Peyer's patch (tissue), 4 donors: ENCODE measurements at regions not wholly inside any gene's neighbourhood (a gene's known extent, or its start where the extent isn't known, plus 50 kb on each side); places are given as distances from the start of the nearest gene placed in this dataset.

Experiments used
- DNase-seq, 3 donors: peaks; one replicate each; pipeline ENCODE4 v3.0.0-alpha.2; 2017 to 2019
- H3K27ac ChIP-seq, 4 donors: fragments of 200-600 bp; sonication (generic); one replicate each; pipeline ENCODE4 v1.5.1; 2016 to 2019
- H3K27me3 ChIP-seq, 2 donors: fragments of 200-600 bp; sonication (generic); one replicate each; pipeline ENCODE4 v1.5.1; 2019
- H3K36me3 ChIP-seq, 3 donors: fragments of 200-600 bp; sonication (generic); one replicate each; pipeline ENCODE4 v1.5.1; 2016 to 2019
- H3K4me1 ChIP-seq, 4 donors: fragments of 200-600 bp; sonication (generic); one replicate each; pipeline ENCODE4 v1.5.1; 2016 to 2019
- H3K4me3 ChIP-seq, 4 donors: fragments of 200-600 bp; sonication (generic); 1 replicate in 3 of 4; 2 replicates in 1 of 4; pipeline ENCODE4 v1.5.1; 2016 to 2019; ENCODE audit warnings: mild to moderate bottlenecking in 1 of 4
- H3K9me3 ChIP-seq, 4 donors: fragments of 200-600 bp; sonication (generic); one replicate each; pipeline ENCODE4 v1.5.1; 2016 to 2019; ENCODE audit warnings: mild to moderate bottlenecking in 1 of 4
- POLR2A ChIP-seq, 2 donors: fragments of 450-650 bp; IDR thresholded peaks; one replicate each; pipeline ENCODE4 v1.5.1; 2017; ENCODE audit warnings: antibody characterized with exemption in 2 of 2, mild to moderate bottlenecking in 2 of 2, moderate library complexity in 2 of 2
- TF ChIP-seq, protein P1 (sequence below), 6 experiments: fragments of 450-650 bp in 4 of 6; fragments of 200-600 bp in 2 of 6; sonication (generic) in 1 of 6; IDR thresholded peaks; one replicate each; pipeline ENCODE4 v1.5.1; 2017 to 2019; ENCODE audit warnings: antibody characterized with exemption in 6 of 6, mild to moderate bottlenecking in 3 of 6, moderate library complexity in 1 of 6

GRCh38 chr10:129253865-129254179, 213.2 kb upstream of the MGMT start:
- Histone ChIP-seq H3K4me1 (no peaks in the 10 kb centered on the region), H3K4me3 (no peak overlapping the region), H3K27me3 (no peaks in the 10 kb centered on the region), H3K9me3 (no peaks in the 10 kb centered on the region), H3K36me3 (no peaks in the 10 kb centered on the region), H3K27ac (no peak overlapping the region)
- TF ChIP-seq, protein P1, sequence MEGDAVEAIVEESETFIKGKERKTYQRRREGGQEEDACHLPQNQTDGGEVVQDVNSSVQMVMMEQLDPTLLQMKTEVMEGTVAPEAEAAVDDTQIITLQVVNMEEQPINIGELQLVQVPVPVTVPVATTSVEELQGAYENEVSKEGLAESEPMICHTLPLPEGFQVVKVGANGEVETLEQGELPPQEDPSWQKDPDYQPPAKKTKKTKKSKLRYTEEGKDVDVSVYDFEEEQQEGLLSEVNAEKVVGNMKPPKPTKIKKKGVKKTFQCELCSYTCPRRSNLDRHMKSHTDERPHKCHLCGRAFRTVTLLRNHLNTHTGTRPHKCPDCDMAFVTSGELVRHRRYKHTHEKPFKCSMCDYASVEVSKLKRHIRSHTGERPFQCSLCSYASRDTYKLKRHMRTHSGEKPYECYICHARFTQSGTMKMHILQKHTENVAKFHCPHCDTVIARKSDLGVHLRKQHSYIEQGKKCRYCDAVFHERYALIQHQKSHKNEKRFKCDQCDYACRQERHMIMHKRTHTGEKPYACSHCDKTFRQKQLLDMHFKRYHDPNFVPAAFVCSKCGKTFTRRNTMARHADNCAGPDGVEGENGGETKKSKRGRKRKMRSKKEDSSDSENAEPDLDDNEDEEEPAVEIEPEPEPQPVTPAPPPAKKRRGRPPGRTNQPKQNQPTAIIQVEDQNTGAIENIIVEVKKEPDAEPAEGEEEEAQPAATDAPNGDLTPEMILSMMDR (IDR thresholded peaks at IDR 0.05): no peak
- no peak for TF ChIP-seq POLR2A (IDR thresholded peaks at IDR 0.05)
- DNase-seq: no peak

DNA sequence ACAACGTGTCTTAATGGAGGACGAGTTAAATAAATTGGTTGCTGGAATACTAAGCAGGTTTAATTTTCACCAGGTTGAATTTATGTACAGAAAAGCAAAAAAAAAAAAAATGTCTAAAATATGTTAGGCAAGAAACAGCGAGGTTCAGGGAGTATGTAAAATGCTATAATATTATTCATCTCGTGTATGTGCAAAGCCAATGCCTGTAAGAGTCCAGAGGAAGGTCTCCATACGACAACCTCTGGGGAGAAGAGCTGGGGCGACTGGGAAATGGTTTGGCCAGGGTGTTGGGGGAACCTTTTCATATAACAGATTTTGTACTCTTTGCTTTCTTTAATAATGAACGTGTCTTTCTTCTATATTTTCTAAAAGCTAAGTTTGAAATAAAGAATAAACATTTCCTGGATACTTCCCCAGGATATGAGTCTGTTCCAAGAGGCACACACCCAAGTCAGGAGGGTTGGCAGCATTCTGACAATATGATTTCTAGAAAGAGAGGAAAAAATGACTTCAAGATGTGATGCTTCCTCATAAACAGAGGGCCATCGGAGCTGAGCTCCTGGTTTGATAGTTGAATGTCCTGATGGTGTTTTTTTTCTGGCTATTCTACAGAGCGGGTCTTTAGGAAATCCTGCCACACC, 208.6 kb upstream of the MGMT start:
- H3K27ac ChIP-seq: no peak overlapping the region
- no peak for DNase-seq
- TF ChIP-seq, protein P1 (IDR thresholded peaks at IDR 0.05): no peak
- no peak for TF ChIP-seq POLR2A (IDR thresholded peaks at IDR 0.05)
- H3K9me3 ChIP-seq: no peaks in the 10 kb centered on the region
- H3K36me3 ChIP-seq: no peaks in the 10 kb centered on the region
- H3K4me3 ChIP-seq: no peak overlapping the region
- H3K27me3 ChIP-seq: no peaks in the 10 kb centered on the region
- no peaks in the 10 kb centered on the region for H3K4me1 ChIP-seq

- Histone ChIP-seq H3K27ac (no peak overlapping the region), H3K36me3 (no peaks in the 10 kb centered on the region), H3K4me3 (no peak overlapping the region), H3K4me1 (no peaks in the 10 kb centered on the region), H3K27me3 (no peaks in the 10 kb centered on the region), H3K9me3 (no peaks in the 10 kb centered on the region)
- DNase-seq: no peak
- no peak for TF ChIP-seq POLR2A (IDR thresholded peaks at IDR 0.05)
- TF ChIP-seq, protein P1 (IDR thresholded peaks at IDR 0.05): no peak
Observed at GRCh38 chr10:129259128-129259815, 207.8 kb upstream of the MGMT start.

- TF ChIP-seq, protein P1 (IDR thresholded peaks at IDR 0.05): no peak
- no peak for TF ChIP-seq POLR2A (IDR thresholded peaks at IDR 0.05)
- H3K9me3 ChIP-seq: no peaks in the 10 kb centered on the region
- DNase-seq: no peak
- H3K27me3 ChIP-seq: no peaks in the 10 kb centered on the region
- H3K4me1 ChIP-seq: no peaks in the 10 kb centered on the region
- no peak overlapping the region for H3K4me3 ChIP-seq
- H3K36me3 ChIP-seq: no peaks in the 10 kb centered on the region
- no peak overlapping the region for H3K27ac ChIP-seq
Observed at GRCh38 chr10:129272176-129272575, 194.9 kb upstream of the MGMT start.

DNA sequence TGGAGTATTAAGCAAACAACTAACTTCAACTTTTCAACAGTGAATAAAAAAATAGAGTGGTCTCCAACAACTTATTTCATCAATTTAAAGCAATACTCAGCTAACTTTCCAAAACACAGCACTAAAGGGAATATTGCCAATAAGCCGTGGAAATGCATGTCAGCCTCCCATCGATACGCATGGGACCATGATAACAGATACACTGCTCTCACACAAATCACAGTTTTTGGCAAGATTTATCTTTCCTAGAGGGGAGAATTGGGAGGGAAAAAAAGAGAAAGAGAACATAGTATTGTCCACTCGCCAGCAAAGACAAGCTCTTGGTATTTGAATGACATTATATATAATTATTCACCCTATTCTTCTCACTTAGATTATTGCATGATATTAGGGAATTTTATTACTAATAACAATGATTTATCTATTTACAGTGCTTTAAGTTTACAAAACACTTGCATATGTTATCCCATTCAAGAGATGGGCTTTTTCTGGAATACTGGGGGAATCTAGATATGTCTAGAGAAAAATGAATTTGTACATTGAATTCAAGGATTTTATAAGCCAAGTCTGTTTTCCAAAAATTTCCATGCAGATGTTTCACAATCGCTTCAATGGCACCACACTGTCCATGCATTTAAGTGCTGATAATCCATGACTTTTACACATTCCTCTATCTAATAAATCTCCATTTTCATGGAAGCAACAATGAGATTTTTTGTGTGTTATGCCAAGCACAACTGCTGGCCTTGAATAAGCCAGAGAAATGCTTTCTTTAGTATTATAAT, 194.0 kb upstream of the MGMT start:
- Histone ChIP-seq H3K9me3 (no peaks in the 10 kb centered on the region), H3K27me3 (no peaks in the 10 kb centered on the region), H3K4me1 (no peaks in the 10 kb centered on the region), H3K4me3 (no peak overlapping the region), H3K36me3 (no peaks in the 10 kb centered on the region), H3K27ac (no peak overlapping the region)
- DNase-seq: no peak
- TF ChIP-seq, protein P1 (IDR thresholded peaks at IDR 0.05): no peak
- no peak for TF ChIP-seq POLR2A (IDR thresholded peaks at IDR 0.05)
